Neural crest cell (in vitro differentiated cells): ENCODE measurements at regions not wholly inside any gene's neighbourhood (a gene's known extent, or its start where the extent isn't known, plus 50 kb on each side); places are given as distances from the start of the nearest gene placed in this dataset.

Source experiments
- DNase-seq: peaks from one replicate; pipeline ENCODE4 v3.0.0; 2021; ENCODE audit warnings: low read depth, mixed read lengths, low spot score
- H3K27ac Mint-ChIP-seq: one replicate; pipeline ENCODE4 v1.8.0; 2021; ENCODE audit warnings: mild to moderate bottlenecking, mixed read lengths; ENCODE audit not compliant: unreplicated experiment
- H3K27me3 Mint-ChIP-seq: 2 replicates; pipeline ENCODE4 v1.8.0; 2021; ENCODE audit warnings: low read depth, mild to moderate bottlenecking, mixed read lengths
- H3K36me3 Mint-ChIP-seq: 2 replicates; pipeline ENCODE4 v1.8.0; 2021; ENCODE audit warnings: low read depth, mild to moderate bottlenecking, mixed read lengths
- H3K4me1 Mint-ChIP-seq: 2 replicates; pipeline ENCODE4 v1.8.0; 2021; ENCODE audit warnings: mixed read lengths
- H3K4me3 Mint-ChIP-seq: one replicate; pipeline ENCODE4 v1.8.0; 2021; ENCODE audit warnings: mild to moderate bottlenecking, mixed read lengths
- H3K9me3 Mint-ChIP-seq: 2 replicates; pipeline ENCODE4 v1.8.0; 2021; ENCODE audit warnings: mixed read lengths
- TF ChIP-seq, protein P1 (sequence below): fragments of 200-600 bp; sonication (generic); conservative IDR thresholded peaks from 2 replicates; pipeline ENCODE4 v1.5.0; 2021; ENCODE audit warnings: antibody characterized with exemption, mild to moderate bottlenecking

GRCh38 chr13:30078059-30078458, 227.6 kb upstream of the UBL3 start:
- Mint-ChIP-seq H3K27me3 (no peaks in the 10 kb centered on the region), H3K4me3 (no peak overlapping the region), H3K36me3 (no peaks in the 10 kb centered on the region), H3K4me1 (peaks cover 6% of the 10 kb centered on the region), H3K9me3 (peaks cover 7% of the 10 kb centered on the region), H3K27ac (peak overlapping the region; percentile 13)
- TF ChIP-seq, protein P1, sequence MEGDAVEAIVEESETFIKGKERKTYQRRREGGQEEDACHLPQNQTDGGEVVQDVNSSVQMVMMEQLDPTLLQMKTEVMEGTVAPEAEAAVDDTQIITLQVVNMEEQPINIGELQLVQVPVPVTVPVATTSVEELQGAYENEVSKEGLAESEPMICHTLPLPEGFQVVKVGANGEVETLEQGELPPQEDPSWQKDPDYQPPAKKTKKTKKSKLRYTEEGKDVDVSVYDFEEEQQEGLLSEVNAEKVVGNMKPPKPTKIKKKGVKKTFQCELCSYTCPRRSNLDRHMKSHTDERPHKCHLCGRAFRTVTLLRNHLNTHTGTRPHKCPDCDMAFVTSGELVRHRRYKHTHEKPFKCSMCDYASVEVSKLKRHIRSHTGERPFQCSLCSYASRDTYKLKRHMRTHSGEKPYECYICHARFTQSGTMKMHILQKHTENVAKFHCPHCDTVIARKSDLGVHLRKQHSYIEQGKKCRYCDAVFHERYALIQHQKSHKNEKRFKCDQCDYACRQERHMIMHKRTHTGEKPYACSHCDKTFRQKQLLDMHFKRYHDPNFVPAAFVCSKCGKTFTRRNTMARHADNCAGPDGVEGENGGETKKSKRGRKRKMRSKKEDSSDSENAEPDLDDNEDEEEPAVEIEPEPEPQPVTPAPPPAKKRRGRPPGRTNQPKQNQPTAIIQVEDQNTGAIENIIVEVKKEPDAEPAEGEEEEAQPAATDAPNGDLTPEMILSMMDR: no peak
- no peak for DNase-seq

GRCh38 chr13:30077240-30077735, 226.9 kb upstream of the UBL3 start:
- no peaks in the 10 kb centered on the region for H3K27me3 Mint-ChIP-seq
- H3K4me3 Mint-ChIP-seq: no peak overlapping the region
- peaks cover 4% of the 10 kb centered on the region for H3K9me3 Mint-ChIP-seq
- H3K4me1 Mint-ChIP-seq: peaks cover 6% of the 10 kb centered on the region
- no peaks in the 10 kb centered on the region for H3K36me3 Mint-ChIP-seq
- no peak overlapping the region for H3K27ac Mint-ChIP-seq
- DNase-seq: no peak
- TF ChIP-seq, protein P1: no peak

GRCh38 chr13:30074955-30075614, 224.7 kb upstream of the UBL3 start:
- H3K9me3 Mint-ChIP-seq: peaks cover 3% of the 10 kb centered on the region
- H3K36me3 Mint-ChIP-seq: no peaks in the 10 kb centered on the region
- DNase-seq: no peak
- H3K27me3 Mint-ChIP-seq: no peaks in the 10 kb centered on the region
- no peak overlapping the region for H3K27ac Mint-ChIP-seq
- no peak overlapping the region for H3K4me3 Mint-ChIP-seq
- TF ChIP-seq, protein P1: no peak
- peaks cover 10% of the 10 kb centered on the region for H3K4me1 Mint-ChIP-seq

DNA sequence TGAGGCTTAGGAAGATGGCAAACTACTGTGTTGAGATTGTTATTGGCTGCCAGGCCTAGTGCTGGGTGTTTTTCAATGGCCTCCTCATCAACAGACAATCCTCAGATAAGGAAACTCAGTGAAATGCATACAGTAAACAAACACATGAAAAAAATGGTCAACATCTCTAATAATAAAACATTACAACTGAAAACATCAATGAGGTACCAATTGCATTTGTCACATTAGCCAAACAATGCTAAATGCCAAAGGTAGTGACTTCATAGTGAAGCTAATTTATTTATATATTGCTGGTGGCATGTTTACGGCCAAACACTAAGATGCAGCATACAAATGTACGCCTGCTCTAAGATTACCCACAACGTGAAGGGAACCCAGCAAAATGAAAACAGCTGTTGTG, 224.0 kb upstream of the UBL3 start:
- TF ChIP-seq, protein P1: no peak
- Mint-ChIP-seq H3K36me3 (no peaks in the 10 kb centered on the region), H3K4me3 (no peak overlapping the region), H3K27ac (no peak overlapping the region), H3K9me3 (peaks cover 3% of the 10 kb centered on the region), H3K4me1 (peaks cover 14% of the 10 kb centered on the region), H3K27me3 (no peaks in the 10 kb centered on the region)
- DNase-seq: no peak

DNA sequence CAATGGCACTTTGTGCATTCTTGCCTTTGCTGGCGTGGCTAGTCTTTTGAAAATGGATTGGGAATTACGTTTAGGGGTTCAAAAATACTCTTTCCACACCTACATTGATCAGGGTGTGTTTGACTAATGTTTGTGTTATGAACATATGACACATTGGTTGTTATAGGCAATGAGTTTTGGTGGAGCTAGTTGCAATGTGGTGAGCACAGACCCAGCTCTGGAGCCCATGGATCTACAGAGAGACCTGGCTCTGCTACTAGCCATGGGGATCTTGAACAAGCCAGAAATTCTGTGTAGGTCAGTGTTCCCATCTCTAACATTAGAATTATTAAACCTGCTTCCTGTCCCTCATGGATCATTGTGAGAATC, 222.4 kb upstream of the UBL3 start:
- Mint-ChIP-seq H3K4me1 (peaks cover 16% of the 10 kb centered on the region), H3K4me3 (no peak overlapping the region), H3K27me3 (no peaks in the 10 kb centered on the region), H3K27ac (no peak overlapping the region), H3K9me3 (peaks cover 3% of the 10 kb centered on the region), H3K36me3 (no peaks in the 10 kb centered on the region)
- TF ChIP-seq, protein P1: no peak
- no peak for DNase-seq
